DND-41 (cell line): ENCODE measurements at regions not wholly inside any gene's neighbourhood (a gene's known extent, or its start where the extent isn't known, plus 50 kb on each side); places are given as distances from the start of the nearest gene placed in this dataset.

Experiments
- EZH2 ChIP-seq: IDR thresholded peaks from 3 replicates; pipeline ENCODE4 v1.6.1; 2012; ENCODE audit warnings: borderline replicate concordance, low read depth, mild to moderate bottlenecking, moderate library complexity, low read length, inconsistent platforms; ENCODE audit not compliant: severe bottlenecking
- TF ChIP-seq, protein P1 (sequence below): IDR thresholded peaks from 2 replicates; pipeline ENCODE4 v1.5.1; 2012; ENCODE audit warnings: borderline replicate concordance, low read length, moderate library complexity, mild to moderate bottlenecking; ENCODE audit not compliant: poor library complexity, severe bottlenecking; ENCODE audit errors: extremely low read depth

DNA sequence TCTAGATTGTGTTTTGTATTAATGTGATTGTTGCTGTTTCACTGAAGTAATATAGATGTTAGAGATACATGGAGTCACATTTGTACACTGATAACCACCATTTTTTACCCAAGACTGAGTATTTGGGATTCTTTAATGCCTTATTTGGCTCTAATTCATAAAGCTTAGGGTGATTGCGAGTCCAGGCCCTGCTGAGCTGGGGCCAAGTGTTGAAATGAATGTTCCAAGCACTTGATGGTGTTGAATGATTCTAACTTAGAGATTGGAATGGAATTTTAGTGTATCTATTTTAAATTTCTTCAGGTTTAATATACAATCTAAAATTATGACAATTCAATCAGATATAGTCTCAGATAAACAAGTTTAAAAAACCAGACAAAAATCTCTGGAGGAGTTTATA lies 329.4 kb upstream of the SLC35B3 start:
- TF ChIP-seq, protein P1, sequence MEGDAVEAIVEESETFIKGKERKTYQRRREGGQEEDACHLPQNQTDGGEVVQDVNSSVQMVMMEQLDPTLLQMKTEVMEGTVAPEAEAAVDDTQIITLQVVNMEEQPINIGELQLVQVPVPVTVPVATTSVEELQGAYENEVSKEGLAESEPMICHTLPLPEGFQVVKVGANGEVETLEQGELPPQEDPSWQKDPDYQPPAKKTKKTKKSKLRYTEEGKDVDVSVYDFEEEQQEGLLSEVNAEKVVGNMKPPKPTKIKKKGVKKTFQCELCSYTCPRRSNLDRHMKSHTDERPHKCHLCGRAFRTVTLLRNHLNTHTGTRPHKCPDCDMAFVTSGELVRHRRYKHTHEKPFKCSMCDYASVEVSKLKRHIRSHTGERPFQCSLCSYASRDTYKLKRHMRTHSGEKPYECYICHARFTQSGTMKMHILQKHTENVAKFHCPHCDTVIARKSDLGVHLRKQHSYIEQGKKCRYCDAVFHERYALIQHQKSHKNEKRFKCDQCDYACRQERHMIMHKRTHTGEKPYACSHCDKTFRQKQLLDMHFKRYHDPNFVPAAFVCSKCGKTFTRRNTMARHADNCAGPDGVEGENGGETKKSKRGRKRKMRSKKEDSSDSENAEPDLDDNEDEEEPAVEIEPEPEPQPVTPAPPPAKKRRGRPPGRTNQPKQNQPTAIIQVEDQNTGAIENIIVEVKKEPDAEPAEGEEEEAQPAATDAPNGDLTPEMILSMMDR, result no peak
- no peak for TF ChIP-seq EZH2
